Stimulated activated CD4-positive, alpha-beta T cell treated with anti-CD3 and anti-CD28 coated beads, Interleukin-1b, Interleukin-23, amount 100 ng/mL, for 24 hours (primary cell): ENCODE measurements at regions not wholly inside any gene's neighbourhood (a gene's known extent, or its start where the extent isn't known, plus 50 kb on each side); places are given as distances from the start of the nearest gene placed in this dataset.

ENCODE experiments used
- DNase-seq, 4 experiments: peaks; one replicate each; pipeline ENCODE4 v3.0.0-alpha.2; 2020; ENCODE audit warnings: low read depth in 4 of 4, low spot score in 1 of 4

DNA sequence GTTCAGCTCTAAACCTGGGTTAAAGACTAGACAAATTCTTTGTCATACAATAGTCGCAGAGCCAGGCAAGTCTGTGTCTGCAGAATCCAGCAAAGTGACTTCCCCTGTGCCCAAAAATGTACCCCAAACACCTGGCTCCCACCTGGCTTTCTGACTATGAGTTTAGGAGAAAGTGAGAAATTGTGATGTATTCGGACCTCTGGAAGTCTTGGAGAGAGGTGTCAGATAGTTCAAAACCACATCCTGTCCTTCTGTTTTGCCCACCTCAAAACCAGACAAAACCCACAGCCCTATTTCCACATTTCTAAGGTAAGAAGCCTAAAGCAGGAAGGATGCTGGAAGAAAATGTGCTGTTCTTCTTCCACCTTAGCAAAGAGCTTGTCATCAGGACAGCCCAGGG is 63.8 kb upstream of the CLMP start:
- DNase-seq, result no peak

DNA sequence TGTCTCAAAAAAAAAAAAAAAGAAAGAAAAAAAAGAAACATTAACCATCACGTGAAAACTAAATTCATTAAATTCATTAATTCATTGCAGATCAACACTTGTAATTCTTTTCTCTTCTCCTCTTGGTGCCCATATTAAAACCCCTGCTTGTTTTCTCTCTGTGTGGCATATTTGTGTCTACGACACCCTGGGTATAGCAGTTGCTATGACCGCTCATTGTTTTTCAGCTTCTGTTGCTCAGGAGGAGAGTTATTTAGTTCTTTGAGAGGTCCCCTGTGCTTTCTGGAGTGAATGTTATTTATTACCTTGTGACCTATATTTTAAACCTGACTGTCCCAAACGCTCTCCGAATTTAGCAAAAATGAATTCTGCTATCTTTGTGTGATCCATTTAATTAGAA is 62.3 kb upstream of the CLMP start:
- DNase-seq, result no peak

DNA sequence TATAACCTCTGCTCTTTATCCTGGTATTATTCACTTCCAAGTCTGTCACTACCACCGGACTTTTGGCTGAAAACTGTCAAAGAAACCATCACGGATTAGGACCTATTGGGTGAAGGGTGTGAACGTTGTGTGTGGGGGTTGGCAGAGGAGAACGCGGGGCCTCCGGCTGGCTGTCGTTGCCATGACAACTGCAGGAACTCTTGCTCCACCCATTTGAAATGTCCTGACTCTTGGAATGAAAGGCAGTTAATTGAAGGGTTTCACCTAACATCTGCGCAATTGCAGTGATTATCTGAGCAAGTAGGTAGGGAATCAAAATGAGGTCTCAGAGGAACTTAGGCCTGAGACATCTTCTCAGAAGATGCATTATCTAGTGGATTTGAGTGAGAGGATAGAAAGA is 60.9 kb upstream of the CLMP start:
- DNase-seq, result no peak

DNA sequence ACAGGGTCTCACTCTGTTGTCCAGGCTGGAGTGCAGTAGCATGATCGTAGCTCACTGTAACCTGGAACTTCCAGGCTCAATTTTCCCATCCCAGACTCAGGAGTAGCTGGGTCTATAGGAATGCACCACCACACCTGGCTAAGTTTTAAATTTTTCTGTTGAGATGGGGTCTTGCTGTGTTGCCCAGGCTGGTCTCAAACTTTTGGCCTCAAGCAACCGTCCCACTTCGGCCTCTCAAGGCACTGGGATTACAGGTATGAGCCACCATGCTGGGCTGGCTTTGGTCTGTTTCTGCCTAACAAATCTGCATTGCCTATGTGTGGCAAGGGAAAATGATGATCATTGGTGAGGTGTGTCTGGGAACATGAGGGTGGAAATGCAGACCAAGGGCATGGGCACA is 59.3 kb upstream of the CLMP start:
- DNase-seq, result no peak

DNA sequence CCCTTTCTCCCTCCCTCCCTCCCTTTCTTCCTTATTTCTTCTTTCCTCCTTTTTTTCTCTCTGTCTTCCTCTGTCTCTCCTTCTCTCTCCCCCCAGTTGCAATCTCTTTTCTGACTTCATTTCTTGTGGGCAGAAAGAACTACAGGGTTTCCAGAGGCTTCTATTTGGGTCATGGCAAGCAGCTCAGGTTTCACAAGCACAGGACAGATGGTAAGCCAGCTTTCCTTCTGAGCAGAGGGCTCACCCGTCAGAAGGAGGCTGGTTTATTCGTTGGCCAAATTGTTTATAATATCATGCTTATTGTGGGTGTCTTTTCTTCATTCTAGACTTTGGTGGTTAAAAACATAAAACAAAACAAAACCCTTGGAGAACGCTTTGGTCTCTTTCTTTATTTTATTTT is 58.9 kb upstream of the CLMP start:
- no peak for DNase-seq

DNA sequence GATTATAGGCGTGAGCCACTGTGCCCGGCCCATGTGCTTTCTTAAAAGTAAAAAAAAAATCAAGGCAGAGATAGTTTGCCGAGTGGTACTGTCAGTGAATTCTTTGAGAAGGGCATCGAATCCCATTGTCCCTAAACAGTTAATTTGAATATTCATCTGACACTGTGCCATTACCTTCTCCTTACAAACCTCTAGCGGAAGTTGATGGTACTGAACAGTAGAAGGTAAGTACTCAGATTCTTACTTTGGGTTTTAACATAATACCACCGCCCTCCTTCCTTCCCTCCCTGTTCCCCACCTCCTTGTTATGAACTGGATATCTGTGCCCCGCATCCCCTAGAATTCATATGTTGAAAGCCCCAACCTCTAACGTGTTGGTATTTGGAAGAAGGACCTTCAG is 58.2 kb upstream of the CLMP start:
- no peak for DNase-seq

DNA sequence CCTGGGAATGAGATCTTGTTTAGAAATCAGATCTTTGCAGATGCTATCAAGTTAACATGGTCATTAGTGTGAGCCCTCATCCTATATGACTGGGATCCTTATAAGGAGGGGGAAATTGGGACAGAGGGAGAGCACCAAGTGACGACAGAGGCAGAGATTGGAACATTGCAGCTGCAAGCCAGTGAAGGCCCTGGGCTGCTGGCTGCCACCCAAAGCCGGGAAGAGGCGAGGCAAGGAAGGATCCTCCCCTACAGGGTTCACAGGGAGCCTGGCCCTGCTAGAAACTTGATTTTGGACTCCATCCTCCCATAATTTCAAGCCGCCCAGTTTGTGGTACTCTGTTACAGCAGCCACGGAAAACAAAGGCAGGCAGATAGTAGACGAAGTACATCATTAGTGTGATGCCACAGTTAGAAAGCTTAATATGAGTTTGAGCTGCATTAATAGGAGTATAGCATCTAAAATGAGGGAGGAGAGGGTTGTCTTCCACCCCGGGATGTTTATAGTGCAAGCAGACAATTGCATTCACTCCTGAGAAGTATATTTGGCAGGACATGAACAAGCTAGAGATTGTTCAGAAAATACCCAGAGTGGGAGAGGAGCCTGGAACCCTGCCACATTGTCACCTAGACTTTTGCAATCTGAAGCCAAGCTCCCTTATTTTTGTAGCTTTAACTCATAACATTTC is 56.8 kb upstream of the CLMP start:
- no peak for DNase-seq

DNA sequence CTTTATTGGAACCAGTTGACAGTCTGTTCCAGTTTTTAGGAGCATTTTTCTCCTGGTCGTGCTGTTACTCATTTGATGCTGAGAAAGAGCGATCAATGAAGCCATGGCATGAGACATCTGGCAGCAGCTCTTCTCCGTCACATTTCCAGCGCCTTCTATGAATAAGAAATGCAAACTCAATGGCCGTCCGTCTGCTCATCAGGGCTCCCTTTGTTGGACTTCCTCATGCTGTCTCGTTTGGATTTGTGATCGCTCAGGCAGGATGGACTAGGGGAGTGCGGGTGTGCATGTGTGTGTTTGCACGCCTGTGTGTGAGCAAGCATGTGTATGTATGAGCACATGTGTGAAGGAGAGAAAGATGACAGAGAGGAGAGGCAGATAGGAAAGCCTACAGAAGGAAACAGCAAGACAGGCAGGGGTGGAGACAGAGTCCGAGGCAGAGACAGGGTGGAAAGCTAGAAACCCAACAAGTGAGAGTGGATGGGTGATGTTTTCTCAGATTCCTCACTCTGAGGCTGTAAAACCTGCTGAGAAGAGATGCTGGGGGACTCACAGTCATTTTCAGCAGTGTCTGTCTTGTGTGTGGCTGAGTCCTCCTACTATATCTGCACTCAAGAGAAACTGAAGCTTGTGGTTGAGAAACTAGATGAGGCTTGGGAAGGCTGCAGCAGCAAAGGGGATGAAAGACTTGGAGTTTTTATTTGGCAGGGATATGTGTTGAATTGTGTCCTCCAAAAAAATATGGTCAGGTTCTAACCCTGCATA is 56.0 kb upstream of the CLMP start:
- no peak for DNase-seq

DNA sequence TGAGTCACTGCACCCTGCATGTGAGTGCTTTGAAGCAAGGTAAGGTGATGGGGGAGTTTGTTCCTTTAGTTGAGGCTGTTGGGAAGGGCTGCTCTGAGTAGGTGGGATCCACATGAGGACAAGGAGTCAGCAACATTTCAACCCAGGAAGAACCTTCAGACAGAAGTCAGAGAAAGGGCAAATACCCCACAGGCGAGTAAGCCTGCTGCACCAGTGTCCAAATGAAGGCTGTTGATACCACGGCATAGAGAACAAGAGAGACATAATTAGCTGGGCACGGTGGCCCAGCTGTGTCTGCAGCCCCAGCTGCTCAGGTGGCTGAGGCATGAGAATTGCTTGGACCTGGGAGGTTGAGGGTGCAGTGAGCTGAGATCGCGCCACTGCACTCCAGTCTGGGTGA is 54.3 kb upstream of the CLMP start:
- no peak for DNase-seq

DNA sequence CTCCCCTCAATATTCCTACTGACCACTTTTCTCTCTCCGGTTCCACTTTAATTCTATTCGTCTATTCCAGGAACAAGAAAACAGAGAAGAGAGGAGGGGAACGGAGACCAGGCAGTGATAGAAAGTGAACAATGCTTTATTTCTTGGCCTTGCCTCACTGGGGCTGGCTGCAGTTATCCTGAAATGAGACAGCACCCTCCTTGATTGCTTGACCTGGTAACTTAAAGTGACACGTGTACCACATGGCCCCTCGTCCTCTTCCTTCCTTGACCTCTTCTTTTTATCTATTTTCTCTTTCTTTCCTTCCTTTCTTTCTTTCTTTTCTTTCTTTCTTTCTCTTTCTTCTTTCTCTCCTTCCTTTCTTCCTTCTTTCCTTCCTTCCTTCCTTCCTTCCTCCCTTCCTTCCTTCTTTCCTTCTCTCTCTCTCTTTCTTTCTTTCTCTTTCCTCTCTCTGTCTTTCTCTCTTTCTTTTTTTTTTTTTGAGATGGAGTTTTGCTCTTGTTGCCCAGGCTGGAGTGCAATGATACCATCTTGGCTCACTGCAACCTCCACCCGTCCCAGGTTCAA is 52.8 kb upstream of the CLMP start:
- DNase-seq, result no peak

DNA sequence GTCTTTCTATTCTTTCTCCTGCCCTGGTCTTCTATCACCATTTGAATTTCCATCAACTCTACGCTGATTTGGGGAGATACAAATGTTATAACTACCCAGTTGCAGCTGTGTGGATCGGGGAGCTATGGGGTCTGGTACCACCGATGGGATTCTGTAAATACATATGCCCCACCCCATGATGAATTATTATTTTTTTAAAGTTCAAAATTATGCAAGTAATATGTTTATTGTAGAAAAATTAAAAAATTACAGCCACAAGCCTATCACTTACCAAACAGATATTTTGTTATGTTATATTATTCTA is 52.4 kb upstream of the CLMP start:
- DNase-seq, result no peak

DNA sequence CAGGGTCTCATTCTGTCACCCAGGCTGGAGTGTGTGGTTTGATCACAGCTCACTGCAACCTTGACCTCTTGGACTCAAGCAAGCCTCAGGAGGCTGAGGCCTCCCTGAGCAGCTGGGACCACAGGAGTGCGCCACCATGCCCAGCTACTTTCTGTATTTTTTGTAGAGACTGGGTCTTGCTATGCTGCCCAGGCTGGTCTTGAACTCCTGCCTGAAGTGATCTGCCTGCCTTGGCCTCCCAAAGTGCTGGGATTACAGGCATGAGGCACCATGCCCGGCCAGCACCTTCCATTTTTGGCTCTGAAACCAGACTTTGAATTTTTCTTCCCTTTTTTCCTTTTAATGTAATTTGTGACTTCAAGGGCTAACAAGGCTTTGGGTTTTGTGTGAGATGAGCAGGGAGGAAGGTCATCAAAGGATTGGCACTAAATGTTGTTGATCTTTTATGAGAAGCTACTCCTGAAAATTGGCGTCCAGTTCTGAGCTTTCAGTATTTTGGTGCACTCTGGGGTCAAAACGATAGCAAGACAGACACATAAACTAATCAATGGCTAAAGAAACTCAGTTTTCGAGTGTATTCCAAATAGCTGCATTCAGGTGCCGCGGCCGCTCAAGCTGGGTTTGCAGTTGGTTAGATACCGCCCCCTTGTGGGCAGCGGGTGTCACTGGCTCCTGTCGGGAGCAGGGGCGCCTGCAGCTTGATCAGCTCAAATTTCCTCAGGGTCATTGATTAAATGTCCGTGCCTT is 51.9 kb upstream of the CLMP start:
- peak; percentile 65 to 75 (median 72) for DNase-seq

DNA sequence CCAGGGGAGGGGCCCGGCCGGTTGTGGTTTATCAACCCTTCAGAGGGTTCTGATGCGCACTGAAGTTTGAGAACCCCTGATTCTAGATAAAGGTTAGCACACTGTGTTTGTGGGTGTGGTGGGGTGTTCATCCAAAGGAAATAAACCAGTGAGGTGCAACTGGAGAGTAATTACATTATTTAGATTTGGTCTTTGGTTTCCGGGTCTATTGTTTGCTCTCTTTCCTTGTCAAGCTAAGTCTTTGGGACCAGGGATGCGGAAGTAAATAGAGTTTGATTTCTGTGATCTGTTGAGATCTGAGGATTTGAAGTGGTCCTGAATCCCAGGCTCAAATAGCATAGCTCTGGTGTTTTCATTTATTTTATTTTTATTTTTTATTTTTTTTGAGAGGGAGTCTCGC is 50.5 kb upstream of the CLMP start:
- DNase-seq, result no peak
